ENCODE measurements at regions not wholly inside any gene's neighbourhood (a gene's known extent, or its start where the extent isn't known, plus 50 kb on each side); places are given as distances from the start of the nearest gene placed in this dataset.

DNA sequence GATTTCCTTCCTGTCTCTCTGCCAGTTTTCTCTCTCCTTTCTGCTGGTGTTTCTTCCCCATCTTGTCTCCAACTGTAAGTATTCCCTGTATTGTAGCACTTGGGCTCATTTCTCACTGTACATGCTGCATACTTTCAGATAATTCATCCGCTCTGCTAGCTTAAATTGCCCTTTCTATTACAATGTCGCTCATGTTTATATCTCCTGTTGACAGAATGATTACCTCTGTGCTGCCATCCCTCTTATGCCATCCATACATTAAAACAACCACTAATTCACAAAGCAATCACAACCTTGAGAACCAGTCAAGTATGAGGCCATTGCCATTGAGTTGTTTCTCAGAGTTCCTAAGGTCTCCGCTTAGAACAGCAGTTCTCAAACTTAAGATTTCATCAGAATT lies 107.5 kb upstream of the SOX2 start (continued):
- TF ChIP-seq, protein P1, sequence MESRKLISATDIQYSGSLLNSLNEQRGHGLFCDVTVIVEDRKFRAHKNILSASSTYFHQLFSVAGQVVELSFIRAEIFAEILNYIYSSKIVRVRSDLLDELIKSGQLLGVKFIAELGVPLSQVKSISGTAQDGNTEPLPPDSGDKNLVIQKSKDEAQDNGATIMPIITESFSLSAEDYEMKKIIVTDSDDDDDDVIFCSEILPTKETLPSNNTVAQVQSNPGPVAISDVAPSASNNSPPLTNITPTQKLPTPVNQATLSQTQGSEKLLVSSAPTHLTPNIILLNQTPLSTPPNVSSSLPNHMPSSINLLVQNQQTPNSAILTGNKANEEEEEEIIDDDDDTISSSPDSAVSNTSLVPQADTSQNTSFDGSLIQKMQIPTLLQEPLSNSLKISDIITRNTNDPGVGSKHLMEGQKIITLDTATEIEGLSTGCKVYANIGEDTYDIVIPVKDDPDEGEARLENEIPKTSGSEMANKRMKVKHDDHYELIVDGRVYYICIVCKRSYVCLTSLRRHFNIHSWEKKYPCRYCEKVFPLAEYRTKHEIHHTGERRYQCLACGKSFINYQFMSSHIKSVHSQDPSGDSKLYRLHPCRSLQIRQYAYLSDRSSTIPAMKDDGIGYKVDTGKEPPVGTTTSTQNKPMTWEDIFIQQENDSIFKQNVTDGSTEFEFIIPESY (IDR thresholded peaks at IDR 0.05; ENCODE audit: borderline replicate concordance, low read depth): no peak
- TF ChIP-seq, protein P2, sequence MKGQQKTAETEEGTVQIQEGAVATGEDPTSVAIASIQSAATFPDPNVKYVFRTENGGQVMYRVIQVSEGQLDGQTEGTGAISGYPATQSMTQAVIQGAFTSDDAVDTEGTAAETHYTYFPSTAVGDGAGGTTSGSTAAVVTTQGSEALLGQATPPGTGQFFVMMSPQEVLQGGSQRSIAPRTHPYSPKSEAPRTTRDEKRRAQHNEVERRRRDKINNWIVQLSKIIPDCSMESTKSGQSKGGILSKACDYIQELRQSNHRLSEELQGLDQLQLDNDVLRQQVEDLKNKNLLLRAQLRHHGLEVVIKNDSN (IDR thresholded peaks at IDR 0.05; ENCODE audit: borderline replicate concordance, low read depth): no peak
- TF ChIP-seq, protein P3, sequence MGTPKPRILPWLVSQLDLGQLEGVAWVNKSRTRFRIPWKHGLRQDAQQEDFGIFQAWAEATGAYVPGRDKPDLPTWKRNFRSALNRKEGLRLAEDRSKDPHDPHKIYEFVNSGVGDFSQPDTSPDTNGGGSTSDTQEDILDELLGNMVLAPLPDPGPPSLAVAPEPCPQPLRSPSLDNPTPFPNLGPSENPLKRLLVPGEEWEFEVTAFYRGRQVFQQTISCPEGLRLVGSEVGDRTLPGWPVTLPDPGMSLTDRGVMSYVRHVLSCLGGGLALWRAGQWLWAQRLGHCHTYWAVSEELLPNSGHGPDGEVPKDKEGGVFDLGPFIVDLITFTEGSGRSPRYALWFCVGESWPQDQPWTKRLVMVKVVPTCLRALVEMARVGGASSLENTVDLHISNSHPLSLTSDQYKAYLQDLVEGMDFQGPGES (IDR thresholded peaks at IDR 0.05; ENCODE audit: low read depth, low read length): no peak
- no peak for TF ChIP-seq NFIC (IDR thresholded peaks at IDR 0.05; ENCODE audit: borderline replicate concordance)

DNA sequence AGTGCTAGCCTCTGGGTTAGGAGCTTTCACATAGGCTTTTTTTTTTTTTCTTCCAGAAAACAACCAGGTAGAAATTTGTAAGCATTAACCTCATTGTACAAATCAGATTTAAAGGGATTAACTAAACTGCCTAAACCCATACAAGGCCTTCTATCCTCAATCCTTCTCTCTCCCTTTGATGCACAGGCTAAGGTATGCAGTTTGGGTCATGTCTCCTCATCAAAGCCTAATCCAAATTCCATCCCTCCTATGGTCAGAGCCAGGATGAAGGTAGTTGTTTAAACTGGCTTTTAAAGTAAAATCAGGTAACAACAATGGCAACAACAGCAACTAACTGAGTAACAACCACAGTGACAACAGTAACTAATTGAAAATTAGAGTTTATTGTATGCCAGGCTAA lies 115.6 kb upstream of the SOX2 start:
- no peak for DNase-seq

More for the DNA sequence above, 115.6 kb upstream of the SOX2 start:
- Histone ChIP-seq H3K4me2 (no peak overlapping the region), H3K9me2 (no peaks in the 10 kb centered on the region), H3K79me2 (ENCODE audit: insufficient read depth) (no peaks in the 10 kb centered on the region), H3K4me1 (ENCODE audit: control insufficient read depth in 1 of 2, insufficient read depth in 2 of 2, low read depth in 1 of 2, low read length in 1 of 2) (no peaks in the 10 kb centered on the region), H3K27me3 (ENCODE audit: insufficient read depth) (no peaks in the 10 kb centered on the region), H3K9me3 (no peaks in the 10 kb centered on the region), H3K9ac (no peak overlapping the region), H3K4me3 (ENCODE audit: low read depth in 2 of 2, low read length in 1 of 2) (no peak overlapping the region), H3F3A (replicated peaks; ENCODE audit: insufficient read depth) (no peaks in the 10 kb centered on the region), H2AFZ (ENCODE audit: low read depth) (no peak overlapping the region), H3K36me3 (replicated peaks in 1 of 2; ENCODE audit: control insufficient read depth in 1 of 2, insufficient read depth in 2 of 2, low read length in 1 of 2) (no peaks in the 10 kb centered on the region), H3K27ac (ENCODE audit: low read depth in 2 of 2, low read length in 1 of 2) (no peak overlapping the region), H4K20me1 (ENCODE audit: insufficient read depth) (no peaks in the 10 kb centered on the region)
- ChIA-PET POLR2A (no interaction called here), CTCF (interaction anchor here (0.9 kb wide), 1 partner anchor 105 kb away, joined by 3 read pairs; no protein-coding TSS in a partner anchor)
- TF ChIP-seq TAF1 (IDR thresholded peaks at IDR 0.05; ENCODE audit: borderline replicate concordance, low read depth, low read length) (no peak), TEAD4 (IDR thresholded peaks at IDR 0.05; ENCODE audit: borderline replicate concordance, insufficient read depth) (no peak), ELF1 (IDR thresholded peaks at IDR 0.05) (no peak), SMC3 (IDR thresholded peaks at IDR 0.05; ENCODE audit: low read depth, low read length) (no peak), MEF2A (IDR thresholded peaks at IDR 0.05; ENCODE audit: borderline replicate concordance, low read depth) (no peak), POLR2AphosphoS5 (IDR thresholded peaks at IDR 0.05; ENCODE audit: low read depth, low read length) (no peak), RCOR1 (IDR thresholded peaks at IDR 0.05; ENCODE audit: low read length) (no peak), RAD21 (IDR thresholded peaks at IDR 0.05; ENCODE audit: low read length) (no peak), GATA2 (CRISPR knock-in tag; IDR thresholded peaks at IDR 0.05) (no peak), EZH2phosphoT487 (IDR thresholded peaks at IDR 0.05; ENCODE audit: borderline replicate concordance, low read depth) (no peak), MXI1 (IDR thresholded peaks at IDR 0.05; ENCODE audit: low read depth, low read length) (no peak), TCF12 (IDR thresholded peaks at IDR 0.05) (no peak), EP300 (IDR thresholded peaks at IDR 0.05; ENCODE audit: borderline replicate concordance in 1 of 2, low read depth in 1 of 2, low read length in 1 of 2) (no peak), RXRA (IDR thresholded peaks at IDR 0.05; ENCODE audit: borderline replicate concordance, low read depth) (no peak)
- TF ChIP-seq, protein P4, sequence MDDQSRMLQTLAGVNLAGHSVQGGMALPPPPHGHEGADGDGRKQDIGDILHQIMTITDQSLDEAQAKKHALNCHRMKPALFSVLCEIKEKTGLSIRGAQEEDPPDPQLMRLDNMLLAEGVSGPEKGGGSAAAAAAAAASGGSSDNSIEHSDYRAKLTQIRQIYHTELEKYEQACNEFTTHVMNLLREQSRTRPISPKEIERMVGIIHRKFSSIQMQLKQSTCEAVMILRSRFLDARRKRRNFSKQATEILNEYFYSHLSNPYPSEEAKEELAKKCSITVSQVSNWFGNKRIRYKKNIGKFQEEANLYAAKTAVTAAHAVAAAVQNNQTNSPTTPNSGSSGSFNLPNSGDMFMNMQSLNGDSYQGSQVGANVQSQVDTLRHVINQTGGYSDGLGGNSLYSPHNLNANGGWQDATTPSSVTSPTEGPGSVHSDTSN (IDR thresholded peaks at IDR 0.05): no peak
- TF ChIP-seq, protein P5, sequence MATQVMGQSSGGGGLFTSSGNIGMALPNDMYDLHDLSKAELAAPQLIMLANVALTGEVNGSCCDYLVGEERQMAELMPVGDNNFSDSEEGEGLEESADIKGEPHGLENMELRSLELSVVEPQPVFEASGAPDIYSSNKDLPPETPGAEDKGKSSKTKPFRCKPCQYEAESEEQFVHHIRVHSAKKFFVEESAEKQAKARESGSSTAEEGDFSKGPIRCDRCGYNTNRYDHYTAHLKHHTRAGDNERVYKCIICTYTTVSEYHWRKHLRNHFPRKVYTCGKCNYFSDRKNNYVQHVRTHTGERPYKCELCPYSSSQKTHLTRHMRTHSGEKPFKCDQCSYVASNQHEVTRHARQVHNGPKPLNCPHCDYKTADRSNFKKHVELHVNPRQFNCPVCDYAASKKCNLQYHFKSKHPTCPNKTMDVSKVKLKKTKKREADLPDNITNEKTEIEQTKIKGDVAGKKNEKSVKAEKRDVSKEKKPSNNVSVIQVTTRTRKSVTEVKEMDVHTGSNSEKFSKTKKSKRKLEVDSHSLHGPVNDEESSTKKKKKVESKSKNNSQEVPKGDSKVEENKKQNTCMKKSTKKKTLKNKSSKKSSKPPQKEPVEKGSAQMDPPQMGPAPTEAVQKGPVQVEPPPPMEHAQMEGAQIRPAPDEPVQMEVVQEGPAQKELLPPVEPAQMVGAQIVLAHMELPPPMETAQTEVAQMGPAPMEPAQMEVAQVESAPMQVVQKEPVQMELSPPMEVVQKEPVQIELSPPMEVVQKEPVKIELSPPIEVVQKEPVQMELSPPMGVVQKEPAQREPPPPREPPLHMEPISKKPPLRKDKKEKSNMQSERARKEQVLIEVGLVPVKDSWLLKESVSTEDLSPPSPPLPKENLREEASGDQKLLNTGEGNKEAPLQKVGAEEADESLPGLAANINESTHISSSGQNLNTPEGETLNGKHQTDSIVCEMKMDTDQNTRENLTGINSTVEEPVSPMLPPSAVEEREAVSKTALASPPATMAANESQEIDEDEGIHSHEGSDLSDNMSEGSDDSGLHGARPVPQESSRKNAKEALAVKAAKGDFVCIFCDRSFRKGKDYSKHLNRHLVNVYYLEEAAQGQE (IDR thresholded peaks at IDR 0.05; ENCODE audit: low read depth, low read length): no peak
- TF ChIP-seq, protein P1 (IDR thresholded peaks at IDR 0.05; ENCODE audit: borderline replicate concordance, low read depth): no peak

Measured in SK-N-SH (cell line).